SK-N-SH (cell line): ENCODE measurements at regions not wholly inside any gene's neighbourhood (a gene's known extent, or its start where the extent isn't known, plus 50 kb on each side); places are given as distances from the start of the nearest gene placed in this dataset.

ENCODE experiments used
- CTCF ChIP-seq: fragments of 200-600 bp; sonication (generic); IDR thresholded peaks from 2 replicates; pipeline ENCODE4 v1.6.1; 2017; ENCODE audit warnings: antibody characterized with exemption, mild to moderate bottlenecking, moderate library complexity
- GATA2 ChIP-seq: sonication (generic); formaldehyde crosslinking; IDR thresholded peaks from 2 replicates; pipeline ENCODE4 v1.5.0; 2020; ENCODE audit warnings: mild to moderate bottlenecking, missing genetic modification reagents
- MXI1 ChIP-seq: IDR thresholded peaks from 2 replicates; pipeline ENCODE4 v1.6.1; 2012; ENCODE audit warnings: mild to moderate bottlenecking, low read depth, low read length, improper control_type of control experiment
- POLR2AphosphoS5 ChIP-seq: IDR thresholded peaks from 2 replicates; pipeline ENCODE4 v1.6.1; 2012; ENCODE audit warnings: low read depth, low read length
- RAD21 ChIP-seq: IDR thresholded peaks from 2 replicates; pipeline ENCODE4 v1.6.1; 2012; ENCODE audit warnings: mild to moderate bottlenecking, low read length
- RFX5 ChIP-seq: IDR thresholded peaks from 2 replicates; pipeline ENCODE4 v1.6.1; 2012; ENCODE audit warnings: mild to moderate bottlenecking, improper control_type of control experiment, low read length
- TAF1 ChIP-seq: IDR thresholded peaks from 2 replicates; pipeline ENCODE4 v1.6.1; 2012; ENCODE audit warnings: low read depth, mild to moderate bottlenecking, low read length, moderate library complexity, borderline replicate concordance
- TCF12 ChIP-seq: IDR thresholded peaks from 2 replicates; pipeline ENCODE4 v1.4.0; 2012
- USF1 ChIP-seq: IDR thresholded peaks from 2 replicates; pipeline ENCODE4 v1.4.0; 2012; ENCODE audit warnings: low read depth, borderline replicate concordance
- TF ChIP-seq, protein P1 (sequence below): IDR thresholded peaks from 2 replicates; pipeline ENCODE4 v1.6.1; 2012; ENCODE audit warnings: mild to moderate bottlenecking, low read depth, low read length, moderate library complexity
- TF ChIP-seq, protein P2 (sequence below): IDR thresholded peaks from 2 replicates; pipeline ENCODE4 v1.4.0; 2012; ENCODE audit warnings: low read depth, borderline replicate concordance

DNA sequence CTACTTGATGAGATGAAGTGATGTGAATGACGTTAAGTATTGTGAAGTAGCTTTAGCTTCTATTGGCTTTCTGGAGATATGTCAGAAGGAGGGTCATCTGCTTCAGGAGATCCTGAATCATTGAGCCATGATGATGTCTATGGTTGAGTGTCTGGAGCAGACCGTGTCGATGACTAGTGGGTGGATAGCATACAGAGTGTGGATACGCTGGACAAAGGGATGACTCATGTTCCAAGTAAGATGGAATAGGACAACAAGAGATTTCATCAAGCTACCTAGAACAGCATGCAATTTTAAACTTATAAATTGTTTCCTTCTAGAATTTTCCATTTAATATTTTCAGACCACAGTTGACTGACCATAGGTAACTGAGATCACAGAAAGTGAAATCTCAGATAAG is 116.1 kb upstream of the RBBP6 start:
- TF ChIP-seq CTCF (no peak), RAD21 (no peak), USF1 (no peak), RFX5 (no peak), MXI1 (no peak), GATA2 (no peak), TCF12 (no peak), POLR2AphosphoS5 (no peak), TAF1 (no peak)
- TF ChIP-seq, protein P1, sequence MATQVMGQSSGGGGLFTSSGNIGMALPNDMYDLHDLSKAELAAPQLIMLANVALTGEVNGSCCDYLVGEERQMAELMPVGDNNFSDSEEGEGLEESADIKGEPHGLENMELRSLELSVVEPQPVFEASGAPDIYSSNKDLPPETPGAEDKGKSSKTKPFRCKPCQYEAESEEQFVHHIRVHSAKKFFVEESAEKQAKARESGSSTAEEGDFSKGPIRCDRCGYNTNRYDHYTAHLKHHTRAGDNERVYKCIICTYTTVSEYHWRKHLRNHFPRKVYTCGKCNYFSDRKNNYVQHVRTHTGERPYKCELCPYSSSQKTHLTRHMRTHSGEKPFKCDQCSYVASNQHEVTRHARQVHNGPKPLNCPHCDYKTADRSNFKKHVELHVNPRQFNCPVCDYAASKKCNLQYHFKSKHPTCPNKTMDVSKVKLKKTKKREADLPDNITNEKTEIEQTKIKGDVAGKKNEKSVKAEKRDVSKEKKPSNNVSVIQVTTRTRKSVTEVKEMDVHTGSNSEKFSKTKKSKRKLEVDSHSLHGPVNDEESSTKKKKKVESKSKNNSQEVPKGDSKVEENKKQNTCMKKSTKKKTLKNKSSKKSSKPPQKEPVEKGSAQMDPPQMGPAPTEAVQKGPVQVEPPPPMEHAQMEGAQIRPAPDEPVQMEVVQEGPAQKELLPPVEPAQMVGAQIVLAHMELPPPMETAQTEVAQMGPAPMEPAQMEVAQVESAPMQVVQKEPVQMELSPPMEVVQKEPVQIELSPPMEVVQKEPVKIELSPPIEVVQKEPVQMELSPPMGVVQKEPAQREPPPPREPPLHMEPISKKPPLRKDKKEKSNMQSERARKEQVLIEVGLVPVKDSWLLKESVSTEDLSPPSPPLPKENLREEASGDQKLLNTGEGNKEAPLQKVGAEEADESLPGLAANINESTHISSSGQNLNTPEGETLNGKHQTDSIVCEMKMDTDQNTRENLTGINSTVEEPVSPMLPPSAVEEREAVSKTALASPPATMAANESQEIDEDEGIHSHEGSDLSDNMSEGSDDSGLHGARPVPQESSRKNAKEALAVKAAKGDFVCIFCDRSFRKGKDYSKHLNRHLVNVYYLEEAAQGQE = no peak
- TF ChIP-seq, protein P2, sequence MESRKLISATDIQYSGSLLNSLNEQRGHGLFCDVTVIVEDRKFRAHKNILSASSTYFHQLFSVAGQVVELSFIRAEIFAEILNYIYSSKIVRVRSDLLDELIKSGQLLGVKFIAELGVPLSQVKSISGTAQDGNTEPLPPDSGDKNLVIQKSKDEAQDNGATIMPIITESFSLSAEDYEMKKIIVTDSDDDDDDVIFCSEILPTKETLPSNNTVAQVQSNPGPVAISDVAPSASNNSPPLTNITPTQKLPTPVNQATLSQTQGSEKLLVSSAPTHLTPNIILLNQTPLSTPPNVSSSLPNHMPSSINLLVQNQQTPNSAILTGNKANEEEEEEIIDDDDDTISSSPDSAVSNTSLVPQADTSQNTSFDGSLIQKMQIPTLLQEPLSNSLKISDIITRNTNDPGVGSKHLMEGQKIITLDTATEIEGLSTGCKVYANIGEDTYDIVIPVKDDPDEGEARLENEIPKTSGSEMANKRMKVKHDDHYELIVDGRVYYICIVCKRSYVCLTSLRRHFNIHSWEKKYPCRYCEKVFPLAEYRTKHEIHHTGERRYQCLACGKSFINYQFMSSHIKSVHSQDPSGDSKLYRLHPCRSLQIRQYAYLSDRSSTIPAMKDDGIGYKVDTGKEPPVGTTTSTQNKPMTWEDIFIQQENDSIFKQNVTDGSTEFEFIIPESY = no peak
